CD14-positive monocyte (primary cell): ENCODE measurements at regions not wholly inside any gene's neighbourhood (a gene's known extent, or its start where the extent isn't known, plus 50 kb on each side); places are given as distances from the start of the nearest gene placed in this dataset.

Source experiments
- DNase-seq, 3 donors: peaks; one replicate each; pipeline ENCODE4 v3.0.0-alpha.2; 2011 to 2022
- H2AFZ ChIP-seq: 2 replicates; pipeline ENCODE4 v1.6.0; 2012; ENCODE audit warnings: mild to moderate bottlenecking, low read depth, low read length, inconsistent platforms; ENCODE audit not compliant: insufficient read depth, poor library complexity, severe bottlenecking
- H3K27ac ChIP-seq, 2 donors: 1 replicate in 1 of 2; 2 replicates in 1 of 2; pipeline ENCODE4 v1.5.1; 2012 to 2013; ENCODE audit warnings: low read length in 2 of 2, control low read depth in 1 of 2, inconsistent platforms in 1 of 2, low read depth in 1 of 2, mild to moderate bottlenecking in 1 of 2
- H3K27me3 ChIP-seq, 2 donors: one replicate each; pipeline versions ENCODE4 v1.6.0 to v1.6.1; 2011 to 2013; ENCODE audit warnings: low read length in 2 of 2; ENCODE audit not compliant: control insufficient read depth in 2 of 2, insufficient read depth in 2 of 2
- H3K36me3 ChIP-seq, 2 donors: replicated peaks in 1 of 2; 1 replicate in 1 of 2; 2 replicates in 1 of 2; pipeline versions ENCODE4 v1.5.1 to v1.6.1; 2012 to 2013; ENCODE audit warnings: low read length in 2 of 2, control low read depth in 1 of 2, inconsistent platforms in 1 of 2, mild to moderate bottlenecking in 1 of 2; ENCODE audit not compliant: insufficient read depth in 2 of 2, control insufficient read depth in 1 of 2
- H3K4me1 ChIP-seq, 2 donors: 1 replicate in 1 of 2; 2 replicates in 1 of 2; pipeline versions ENCODE4 v1.5.1 to v1.6.1; 2012 to 2013; ENCODE audit warnings: low read length in 2 of 2, control low read depth in 1 of 2, inconsistent platforms in 1 of 2, mild to moderate bottlenecking in 1 of 2, moderate library complexity in 1 of 2; ENCODE audit not compliant: insufficient read depth in 2 of 2, control insufficient read depth in 1 of 2
- H3K4me2 ChIP-seq: replicated peaks from 2 replicates; pipeline ENCODE3; 2012; ENCODE audit warnings: low read length, moderate library complexity, mild to moderate bottlenecking; ENCODE audit not compliant: poor library complexity, severe bottlenecking; ENCODE audit errors: extremely low read depth
- H3K4me3 ChIP-seq, 3 experiments: fragments of 200-600 bp in 1 of 3; sonication (generic) in 1 of 3; replicated peaks in 1 of 3; 1 replicate in 2 of 3; 2 replicates in 1 of 3; pipeline ENCODE4 v1.5.1; 2011 to 2013; ENCODE audit warnings: low read length in 3 of 3, mild to moderate bottlenecking in 3 of 3, control low read depth in 2 of 3, low read depth in 2 of 3, inconsistent platforms in 1 of 3, moderate library complexity in 1 of 3
- H3K79me2 ChIP-seq: 2 replicates; pipeline ENCODE4 v1.6.0; 2012; ENCODE audit warnings: mild to moderate bottlenecking, control low read depth, inconsistent platforms, low read length, moderate library complexity; ENCODE audit not compliant: insufficient read depth
- H3K9ac ChIP-seq: 2 replicates; pipeline ENCODE4 v1.6.0; 2017; ENCODE audit warnings: low read length, mild to moderate bottlenecking; ENCODE audit not compliant: insufficient read depth, poor library complexity, severe bottlenecking
- H3K9me3 ChIP-seq, 2 donors: replicated peaks in 1 of 2; 1 replicate in 1 of 2; 2 replicates in 1 of 2; pipeline versions ENCODE4 v1.5.1 to v1.6.1; 2012 to 2013; ENCODE audit warnings: low read length in 2 of 2, control low read depth in 1 of 2; ENCODE audit not compliant: control insufficient read depth in 1 of 2, insufficient read depth in 1 of 2
- H4K20me1 ChIP-seq: 2 replicates; pipeline ENCODE4 v1.6.0; 2012; ENCODE audit warnings: mild to moderate bottlenecking, low read length, control low read depth, moderate library complexity; ENCODE audit not compliant: insufficient read depth
- H3K27ac Mint-ChIP-seq, 7 donors: one replicate each; pipeline ENCODE4 v1.8.0; 2020; ENCODE audit warnings: mild to moderate bottlenecking in 7 of 7, mixed read lengths in 7 of 7, moderate library complexity in 6 of 7, inconsistent platforms in 2 of 7
- H3K27me3 Mint-ChIP-seq, 3 donors: one replicate each; pipeline ENCODE4 v1.8.0; 2021 to 2022; ENCODE audit warnings: low read depth in 3 of 3, mild to moderate bottlenecking in 3 of 3, mixed read lengths in 3 of 3, moderate library complexity in 3 of 3, inconsistent platforms in 1 of 3
- H3K36me3 Mint-ChIP-seq, 2 donors: one replicate each; pipeline ENCODE4 v1.8.0; 2020; ENCODE audit warnings: mixed read lengths in 2 of 2, inconsistent platforms in 1 of 2, mild to moderate bottlenecking in 1 of 2
- H3K4me1 Mint-ChIP-seq: one replicate; pipeline ENCODE4 v1.8.0; 2020; ENCODE audit warnings: mild to moderate bottlenecking, mixed read lengths
- H3K4me3 Mint-ChIP-seq, 2 donors: one replicate each; pipeline ENCODE4 v1.8.0; 2020; ENCODE audit warnings: mild to moderate bottlenecking in 2 of 2, mixed read lengths in 2 of 2, moderate library complexity in 1 of 2
- H3K9me3 Mint-ChIP-seq, 7 donors: one replicate each; pipeline ENCODE4 v1.8.0; 2020 to 2022; ENCODE audit warnings: mixed read lengths in 7 of 7, mild to moderate bottlenecking in 6 of 7, moderate library complexity in 6 of 7, inconsistent platforms in 2 of 7
- CTCF ChIP-seq: fragments of 200-600 bp; IDR thresholded peaks from one replicate; pipeline ENCODE4 v1.8.0; 2022; ENCODE audit warnings: antibody characterized with exemption, mild to moderate bottlenecking
- WGBS: methylation state at CpG from one replicate; pipeline ENCODE4 v1.1.5; 2013; ENCODE audit warnings: missing lambda C conversion rate; ENCODE audit not compliant: insufficient coverage; 5-methylcytosine and 5-hydroxymethylcytosine counted together
- intact Hi-C, 2 donors: fragments of 100-400 bp; cut with micrococcal nuclease; formaldehyde crosslinking; loops; one replicate each; pipeline versions ENCODE4 v1.15.0 to v1.15.1; 2023

GRCh38 chr2:516131-516530, 161.1 kb downstream of the TMEM18 start:
- no peak for DNase-seq
- Mint-ChIP-seq H3K4me3 (no peak overlapping the region), H3K4me1 (no peaks in the 10 kb centered on the region), H3K27ac (no peak overlapping the region), H3K9me3 (peaks cover 0 to 18% (median 0%) of the 10 kb centered on the region in 7 donors), H3K27me3 (peaks cover 0 to 2% (median 1%) of the 10 kb centered on the region in 3 donors), H3K36me3 (no peaks in the 10 kb centered on the region)
- Histone ChIP-seq H3K79me2 (no peaks in the 10 kb centered on the region), H3K9me3 (peaks cover 0 to 3% of the 10 kb centered on the region in 2 donors), H3K27ac (no peak overlapping the region), H4K20me1 (no peaks in the 10 kb centered on the region), H3K9ac (no peak overlapping the region), H3K4me1 (no peaks in the 10 kb centered on the region), H2AFZ (no peak overlapping the region), H3K4me3 (no peak overlapping the region), H3K36me3 (no peaks in the 10 kb centered on the region), H3K4me2 (no peak overlapping the region), H3K27me3 (no peaks in the 10 kb centered on the region)
- WGBS = 98% methylated on average over 7 of the region's 7 CpGs
- intact Hi-C loops = no loop called here
- no peak for TF ChIP-seq CTCF

GRCh38 chr2:515441-516127, 161.6 kb downstream of the TMEM18 start:
- Histone ChIP-seq H3K4me1 (no peaks in the 10 kb centered on the region), H3K27ac (no peak overlapping the region), H4K20me1 (no peaks in the 10 kb centered on the region), H3K36me3 (no peaks in the 10 kb centered on the region), H3K79me2 (no peaks in the 10 kb centered on the region), H3K4me2 (no peak overlapping the region), H3K27me3 (no peaks in the 10 kb centered on the region), H2AFZ (no peak overlapping the region), H3K9ac (no peak overlapping the region), H3K4me3 (no peak overlapping the region), H3K9me3 (peaks cover 4 to 5% of the 10 kb centered on the region in 2 donors)
- Mint-ChIP-seq H3K27me3 (peaks cover 0 to 2% (median 1%) of the 10 kb centered on the region in 3 donors), H3K27ac (no peak overlapping the region), H3K9me3 (peaks cover 2 to 18% (median 5%) of the 10 kb centered on the region in 7 donors), H3K4me3 (no peak overlapping the region), H3K36me3 (no peaks in the 10 kb centered on the region), H3K4me1 (no peaks in the 10 kb centered on the region)
- no peak for TF ChIP-seq CTCF
- intact Hi-C loops = no loop called here
- no peak for DNase-seq
- WGBS = 100% methylated on average over 3 of the region's 3 CpGs
